Testis (tissue), 2 donors: ENCODE measurements at regions not wholly inside any gene's neighbourhood (a gene's known extent, or its start where the extent isn't known, plus 50 kb on each side); places are given as distances from the start of the nearest gene placed in this dataset.

Experiments
- CTCF ChIP-seq, 3 experiments: fragments of 450-650 bp in 2 of 3; fragments of 200-600 bp in 1 of 3; sonication (generic) in 1 of 3; IDR thresholded peaks; one replicate each; pipeline ENCODE4 v1.5.1; 2016 to 2019; ENCODE audit warnings: antibody characterized with exemption in 3 of 3, mild to moderate bottlenecking in 2 of 3, moderate library complexity in 1 of 3
- POLR2A ChIP-seq: fragments of 450-650 bp; IDR thresholded peaks from one replicate; pipeline ENCODE4 v1.6.1; 2017; ENCODE audit warnings: antibody characterized with exemption, mild to moderate bottlenecking, moderate library complexity

GRCh38 chr11:71179877-71180605, 72.3 kb downstream of the SHANK2 start:
- TF ChIP-seq CTCF (IDR thresholded peaks at IDR 0.05) (no peak), POLR2A (no peak)
